IMR-90 (cell line): ENCODE measurements at regions not wholly inside any gene's neighbourhood (a gene's known extent, or its start where the extent isn't known, plus 50 kb on each side); places are given as distances from the start of the nearest gene placed in this dataset.

ENCODE experiments used
- ATAC-seq: fragments of 200-7000 bp; cut with Tn5 transposase; 2 replicates; pipeline ENCODE4 v1.9.1; 2020; ENCODE audit warnings: low read depth, mild to moderate bottlenecking, moderate library complexity
- BruUV-seq: library from RNA; stranded (reverse); fragments of 400-500 nt; replicated peaks from 2 replicates; lab custom pipeline; 2021; lab: Mats Ljungman, UMichigan
- CTCF ChIA-PET: fragments of 300-600 bp; formaldehyde crosslinking; extraction: SDS; loops from one replicate; lab custom pipeline; 2021; ENCODE audit warnings: antibody characterized with exemption; lab: Yijun Ruan, JAX
- POLR2A ChIA-PET: fragments of 300-600 bp; sonication (Branson Sonifier 250); formaldehyde crosslinking; loops from one replicate; lab custom pipeline; 2022; ENCODE audit warnings: antibody characterized with exemption; ENCODE audit not compliant: unreplicated experiment; lab: Charles Lee
- DNase-seq: peaks from one replicate; pipeline ENCODE4 v3.0.0; 2013
- H2AFZ ChIP-seq: replicated peaks from 2 replicates; pipeline ENCODE3; 2013; ENCODE audit warnings: low read length, mild to moderate bottlenecking; ENCODE audit not compliant: poor library complexity
- H2AK5ac ChIP-seq: 2 replicates; pipeline ENCODE4 v1.6.1; 2013; ENCODE audit warnings: low read depth, low read length, inconsistent platforms
- H2AK9ac ChIP-seq: replicated peaks from 2 replicates; pipeline ENCODE3; 2013; ENCODE audit warnings: mild to moderate bottlenecking, low read depth, low read length, moderate library complexity; ENCODE audit not compliant: poor library complexity
- H2BK120ac ChIP-seq: 2 replicates; pipeline ENCODE4 v1.6.1; 2013; ENCODE audit warnings: low read depth, low read length, inconsistent platforms
- H2BK15ac ChIP-seq: 3 replicates; pipeline ENCODE4 v1.6.1; 2013; ENCODE audit warnings: low read depth, low read length, inconsistent platforms
- H2BK20ac ChIP-seq: 2 replicates; pipeline ENCODE4 v1.6.1; 2013; ENCODE audit warnings: low read depth, mild to moderate bottlenecking, inconsistent platforms, low read length, moderate library complexity
- H2BK5ac ChIP-seq: 2 replicates; pipeline ENCODE4 v1.6.1; 2013; ENCODE audit warnings: mild to moderate bottlenecking, low read depth, low read length, inconsistent platforms; ENCODE audit not compliant: poor library complexity, severe bottlenecking
- H3K14ac ChIP-seq: replicated peaks from 2 replicates; pipeline ENCODE4 v1.6.1; 2013; ENCODE audit warnings: low read depth, low read length, inconsistent platforms
- H3K18ac ChIP-seq: 2 replicates; pipeline ENCODE4 v1.6.1; 2013; ENCODE audit warnings: low read depth, low read length, control low read depth
- H3K23ac ChIP-seq: 2 replicates; pipeline ENCODE4 v1.6.1; 2013; ENCODE audit warnings: low read depth, low read length, inconsistent platforms
- H3K27ac ChIP-seq: 2 replicates; pipeline ENCODE4 v1.5.1; 2013; ENCODE audit warnings: mild to moderate bottlenecking, control low read depth, low read length; ENCODE audit not compliant: insufficient read depth
- H3K27me3 ChIP-seq: 2 replicates; pipeline ENCODE4 v1.6.1; 2013; ENCODE audit warnings: low read length; ENCODE audit not compliant: control insufficient read depth, insufficient read depth
- H3K36me3 ChIP-seq: 2 replicates; pipeline ENCODE4 v1.6.1; 2013; ENCODE audit warnings: low read length, mixed read lengths; ENCODE audit not compliant: control insufficient read depth, insufficient read depth
- H3K4ac ChIP-seq: 2 replicates; pipeline ENCODE4 v1.6.1; 2013; ENCODE audit warnings: low read depth, low read length, inconsistent platforms
- H3K4me1 ChIP-seq: 2 replicates; pipeline ENCODE4 v1.6.1; 2013; ENCODE audit warnings: low read length, mixed read lengths; ENCODE audit not compliant: control insufficient read depth, insufficient read depth
- H3K4me2 ChIP-seq: 2 replicates; pipeline ENCODE4 v1.6.1; 2013; ENCODE audit warnings: low read depth, mild to moderate bottlenecking, control low read depth, low read length, moderate library complexity
- H3K4me3 ChIP-seq: 2 replicates; pipeline ENCODE4 v1.5.1; 2013; ENCODE audit warnings: low read depth, mild to moderate bottlenecking, control low read depth, low read length, moderate library complexity; ENCODE audit not compliant: insufficient read depth
- H3K56ac ChIP-seq: 2 replicates; pipeline ENCODE4 v1.6.1; 2013; ENCODE audit warnings: low read length, inconsistent platforms; ENCODE audit not compliant: insufficient read depth; ENCODE audit errors: extremely low read depth
- H3K79me1 ChIP-seq, 2 experiments: 2 replicates each; pipeline ENCODE4 v1.6.1; 2013; ENCODE audit warnings: low read length in 2 of 2, inconsistent platforms in 1 of 2, low read depth in 1 of 2
- H3K9ac ChIP-seq: 2 replicates; pipeline ENCODE4 v1.6.1; 2013; ENCODE audit warnings: low read depth, low read length, control low read depth
- H3K9me1 ChIP-seq: 2 replicates; pipeline ENCODE4 v1.6.1; 2013; ENCODE audit warnings: low read length, inconsistent platforms; ENCODE audit not compliant: insufficient read depth
- H3K9me3 ChIP-seq: 2 replicates; pipeline ENCODE4 v1.6.1; 2013; ENCODE audit warnings: low read length; ENCODE audit not compliant: control insufficient read depth, insufficient read depth
- H4K20me1 ChIP-seq: 2 replicates; pipeline ENCODE4 v1.6.1; 2013; ENCODE audit warnings: low read length, inconsistent platforms; ENCODE audit not compliant: insufficient read depth
- H4K5ac ChIP-seq: 2 replicates; pipeline ENCODE4 v1.6.1; 2013; ENCODE audit warnings: mild to moderate bottlenecking, low read depth, low read length, control low read depth
- H4K8ac ChIP-seq, 2 experiments: 2 replicates each; pipeline ENCODE4 v1.6.1; 2013; ENCODE audit warnings: low read depth in 2 of 2, low read length in 2 of 2, control low read depth in 1 of 2, inconsistent platforms in 1 of 2
- H4K91ac ChIP-seq: 2 replicates; pipeline ENCODE4 v1.6.1; 2013; ENCODE audit warnings: low read depth, low read length, inconsistent platforms; ENCODE audit not compliant: insufficient read depth
- BHLHE40 ChIP-seq: fragments of 150-350 bp; IDR thresholded peaks from 2 replicates; pipeline ENCODE4 v1.6.1; 2016; ENCODE audit warnings: mild to moderate bottlenecking, low read depth, low read length
- CEBPB ChIP-seq: IDR thresholded peaks from 2 replicates; pipeline ENCODE4 v1.6.1; 2012; ENCODE audit warnings: low read depth, low read length, improper control_type of control experiment
- CHD1 ChIP-seq: IDR thresholded peaks from 2 replicates; pipeline ENCODE4 v1.6.1; 2012; ENCODE audit warnings: low read depth, low read length, improper control_type of control experiment
- CTCF ChIP-seq: conservative IDR thresholded peaks from 2 replicates; pipeline ENCODE4 v1.5.1; 2012; ENCODE audit warnings: mild to moderate bottlenecking, low read depth, low read length, improper control_type of control experiment
- ELK1 ChIP-seq: fragments of 150-350 bp; IDR thresholded peaks from 2 replicates; pipeline ENCODE4 v1.6.1; 2016; ENCODE audit warnings: low read depth, mild to moderate bottlenecking, low read length, moderate library complexity, borderline replicate concordance
- FOS ChIP-seq: fragments of 150-350 bp; IDR thresholded peaks from 2 replicates; pipeline ENCODE4 v1.6.1; 2016; ENCODE audit warnings: low read depth, low read length
- MAFK ChIP-seq: IDR thresholded peaks from 2 replicates; pipeline ENCODE4 v1.6.1; 2012; ENCODE audit warnings: low read depth, low read length, improper control_type of control experiment
- MAZ ChIP-seq: IDR thresholded peaks from 2 replicates; pipeline ENCODE4 v1.6.1; 2012; ENCODE audit warnings: low read depth, mild to moderate bottlenecking, low read length, improper control_type of control experiment, moderate library complexity, borderline replicate concordance
- MXI1 ChIP-seq: IDR thresholded peaks from 2 replicates; pipeline ENCODE4 v1.6.1; 2012; ENCODE audit warnings: low read depth, mild to moderate bottlenecking, low read length, moderate library complexity, borderline replicate concordance
- NFE2L2 ChIP-seq: fragments of 150-350 bp; IDR thresholded peaks from 2 replicates; pipeline ENCODE4 v1.6.1; 2016; ENCODE audit warnings: low read depth, mild to moderate bottlenecking, low read length
- POLR2A ChIP-seq: IDR thresholded peaks from 2 replicates; pipeline ENCODE4 v1.6.1; 2012; ENCODE audit warnings: mild to moderate bottlenecking, low read depth, low read length
- RAD21 ChIP-seq: IDR thresholded peaks from 2 replicates; pipeline ENCODE4 v1.6.1; 2012; ENCODE audit warnings: low read length, improper control_type of control experiment
- RCOR1 ChIP-seq: IDR thresholded peaks from 2 replicates; pipeline ENCODE4 v1.6.1; 2012; ENCODE audit warnings: mild to moderate bottlenecking, low read length, improper control_type of control experiment; ENCODE audit not compliant: insufficient replicate concordance
- RFX5 ChIP-seq: IDR thresholded peaks from 2 replicates; pipeline ENCODE4 v1.8.0; 2012; ENCODE audit warnings: low read depth, mild to moderate bottlenecking, low read length, moderate library complexity
- SMC3 ChIP-seq: fragments of 150-350 bp; IDR thresholded peaks from 2 replicates; pipeline ENCODE4 v1.6.1; 2016; ENCODE audit warnings: low read depth, mild to moderate bottlenecking, antibody characterized with exemption, low read length, moderate library complexity
- USF2 ChIP-seq: fragments of 150-350 bp; IDR thresholded peaks from 2 replicates; pipeline ENCODE4 v1.6.1; 2017; ENCODE audit warnings: mild to moderate bottlenecking, antibody characterized with exemption, low read length, low read depth
- WGBS, 2 experiments: methylation state at CpG; one replicate each; pipeline versions ENCODE4 v1.1.5 to v1.1.7; 2013; ENCODE audit warnings: missing lambda C conversion rate in 2 of 2; ENCODE audit not compliant: insufficient read length in 1 of 2; ENCODE audit errors: extremely low coverage in 2 of 2; 5-methylcytosine and 5-hydroxymethylcytosine counted together
- dilution Hi-C: fragments of 300-500 bp; cut with HindIII; formaldehyde crosslinking; loops from one replicate; pipeline ENCODE4 v1.14.3; 2018; ENCODE audit warnings: low sequenced_read_pairs; ENCODE audit not compliant: unreplicated experiment
- in situ Hi-C: fragments of 300-500 bp; cut with MboI; formaldehyde crosslinking; loops from 3 replicates; pipeline ENCODE4 v1.14.3; 2019; ENCODE audit warnings: low sequenced_read_pairs, inconsistent platforms, mixed read lengths
- intact Hi-C: fragments of 100-400 bp; cut with micrococcal nuclease; formaldehyde crosslinking; loops from 2 replicates; pipeline ENCODE4 v1.10.0; 2022

GRCh38 chr20:50394569-50394968, 115.6 kb upstream of the PTPN1 start:
- H2BK20ac ChIP-seq, result no peak overlapping the region
- no peak overlapping the region for H3K9ac ChIP-seq
- TF ChIP-seq RCOR1 (no peak), SMC3 (no peak), MXI1 (no peak), RFX5 (no peak), MAFK (no peak), POLR2A (no peak), ELK1 (no peak), NFE2L2 (no peak), USF2 (no peak), CTCF (no peak), CHD1 (no peak), MAZ (no peak), BHLHE40 (no peak), CEBPB (no peak), FOS (no peak), RAD21 (no peak)
- peak overlapping the region; percentile 36; the same call in 1 of the 2 replicates for H3K4ac ChIP-seq
- BruUV-seq, result no TSS peak
- no peak overlapping the region for H2AK9ac ChIP-seq
- DNase-seq (no peak), ATAC-seq (no peak)
- peak overlapping the region; percentile 10; the same call in 1 of the 2 replicates for H3K56ac ChIP-seq
- H4K91ac ChIP-seq, result no peak overlapping the region
- H3K4me1 ChIP-seq, result peaks cover 15% of the 10 kb centered on the region
- no peak overlapping the region for H4K5ac ChIP-seq
- no peaks in the 10 kb centered on the region for H3K79me1 ChIP-seq
- H3K27ac ChIP-seq, result no peak overlapping the region
- no peaks in the 10 kb centered on the region for H3K27me3 ChIP-seq
- in situ Hi-C loops, result no loop called here
- H3K9me1 ChIP-seq, result peaks cover 6% of the 10 kb centered on the region; the same call in 1 of the 2 replicates
- H2AK5ac ChIP-seq, result peak overlapping the region; percentile 76
- H2BK15ac ChIP-seq, result peak overlapping the region; percentile 86; the same call in 2 of the 3 replicates
- H3K18ac ChIP-seq, result no peak overlapping the region
- no peak overlapping the region for H3K4me3 ChIP-seq
- dilution Hi-C loops, result no loop called here
- H2BK5ac ChIP-seq, result no peak overlapping the region
- peak overlapping the region; percentile 49 for H2AFZ ChIP-seq
- no peak overlapping the region for H4K8ac ChIP-seq
- ChIA-PET POLR2A (no interaction called here), CTCF (no interaction called here)
- H3K9me3 ChIP-seq, result no peaks in the 10 kb centered on the region
- no peaks in the 10 kb centered on the region for H3K36me3 ChIP-seq
- WGBS, 2 experiments, result 86% methylated on average over 7 of the region's 11 CpGs; no CpG with 5 or more reads in 1 of the 2 experiments
- intact Hi-C loops, result no loop called here
- H3K23ac ChIP-seq, result no peak overlapping the region
- no peak overlapping the region for H2BK120ac ChIP-seq
- no peak overlapping the region for H3K4me2 ChIP-seq
- H3K14ac ChIP-seq, result no peak overlapping the region
- H4K20me1 ChIP-seq, result no peaks in the 10 kb centered on the region
